ENCODE measurements at regions not wholly inside any gene's neighbourhood (a gene's known extent, or its start where the extent isn't known, plus 50 kb on each side); places are given as distances from the start of the nearest gene placed in this dataset.

DNA sequence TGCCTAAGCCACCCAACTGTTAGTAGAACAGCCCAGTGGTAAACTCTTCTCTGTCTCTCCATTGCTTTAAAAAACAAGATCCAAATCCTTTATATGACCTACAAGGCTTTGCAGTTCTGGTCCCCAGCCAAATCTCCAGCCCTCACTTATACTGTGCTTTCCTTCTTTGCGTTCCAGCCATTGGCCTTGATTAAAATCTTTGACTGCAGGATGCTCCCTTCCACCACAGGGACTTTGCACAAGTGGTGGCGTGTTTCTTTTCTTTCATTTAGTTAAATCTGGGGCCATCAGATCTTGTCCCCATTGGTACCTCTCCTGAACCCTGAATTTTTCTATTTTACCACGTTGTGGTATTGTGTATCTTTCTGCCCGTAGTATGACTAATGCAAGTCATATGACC is 183.7 kb downstream of the VRK1 start:
- no peak for DNase-seq (ENCODE audit: low spot score)

DNA sequence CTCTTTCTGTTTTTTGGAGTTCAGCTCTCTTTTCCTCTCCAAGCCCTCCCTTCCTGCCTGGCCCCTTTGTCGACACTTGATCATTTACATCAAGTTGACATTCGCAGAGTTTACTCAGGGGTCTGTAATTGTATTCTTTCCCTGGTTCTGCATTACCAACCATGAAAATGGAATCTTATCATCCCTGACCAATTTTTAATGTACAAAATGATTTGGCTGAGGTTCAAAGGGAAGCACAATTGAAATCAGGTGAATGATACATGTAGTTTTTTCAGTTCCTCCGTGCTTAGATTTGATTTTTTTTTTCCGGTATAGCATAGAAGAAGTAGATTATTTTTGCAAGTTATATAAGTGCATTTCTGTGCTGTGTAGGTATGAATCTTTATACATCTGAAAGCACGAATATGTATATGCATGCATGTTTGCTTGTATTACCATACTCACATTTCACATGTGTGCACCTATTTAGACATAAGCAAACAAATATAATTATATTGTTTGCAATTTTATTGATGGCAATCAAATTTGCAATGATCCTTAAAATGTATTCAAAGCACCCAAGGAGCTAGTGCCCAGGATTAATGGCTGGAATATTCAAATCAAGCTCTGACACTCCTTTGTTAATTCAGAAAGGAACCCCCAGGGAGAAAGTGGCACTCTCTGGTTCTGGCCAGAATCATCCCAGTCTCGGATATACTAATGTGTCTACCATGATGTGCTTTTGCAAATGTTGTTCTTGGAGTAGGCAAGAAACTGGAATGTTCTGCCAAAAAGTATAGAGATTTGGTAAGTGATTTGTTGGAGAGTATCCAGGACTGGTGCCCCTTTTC is 189.3 kb downstream of the VRK1 start:
- DNase-seq (ENCODE audit: low spot score), result no peak

DNA sequence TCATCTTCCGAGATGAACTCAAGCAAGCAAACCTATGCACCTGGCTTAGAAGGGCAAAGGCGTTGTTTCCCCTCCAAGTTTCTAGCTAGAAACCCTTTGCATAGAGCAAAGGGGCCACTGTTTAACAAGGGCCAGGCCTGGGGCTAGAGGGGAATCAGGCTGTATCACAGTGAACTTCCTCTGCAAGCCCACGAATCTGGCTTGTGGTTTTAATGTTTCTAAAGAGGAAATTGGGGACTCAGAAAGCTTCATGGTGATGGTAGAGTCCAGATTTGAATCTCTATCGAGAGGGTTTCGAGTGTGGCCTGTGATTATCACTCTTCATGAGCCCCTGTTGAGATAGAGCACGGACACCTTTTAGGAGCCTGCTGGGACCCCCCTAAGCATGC is 189.9 kb downstream of the VRK1 start:
- no peak for DNase-seq (ENCODE audit: low spot score)

DNA sequence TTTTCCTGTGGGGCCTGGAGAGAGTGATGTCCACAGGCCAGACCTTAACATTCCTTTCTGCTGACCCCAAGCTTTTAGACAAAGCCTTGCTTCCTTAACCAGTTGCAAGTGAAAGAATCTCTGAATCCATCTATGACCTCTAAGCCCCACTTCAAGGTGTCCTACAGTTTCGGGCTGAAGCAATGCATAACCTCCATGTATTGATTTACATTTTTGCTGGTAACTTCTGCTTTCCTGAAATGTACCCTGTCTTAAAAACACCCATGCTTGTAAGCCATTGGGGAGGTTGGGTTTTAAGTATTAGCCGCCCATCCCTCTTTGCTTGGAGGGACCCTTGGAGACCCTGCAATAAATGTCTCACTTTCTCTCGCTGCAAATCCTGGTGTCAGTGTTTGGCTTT is 190.6 kb downstream of the VRK1 start:
- no peak for DNase-seq (ENCODE audit: low spot score)

DNA sequence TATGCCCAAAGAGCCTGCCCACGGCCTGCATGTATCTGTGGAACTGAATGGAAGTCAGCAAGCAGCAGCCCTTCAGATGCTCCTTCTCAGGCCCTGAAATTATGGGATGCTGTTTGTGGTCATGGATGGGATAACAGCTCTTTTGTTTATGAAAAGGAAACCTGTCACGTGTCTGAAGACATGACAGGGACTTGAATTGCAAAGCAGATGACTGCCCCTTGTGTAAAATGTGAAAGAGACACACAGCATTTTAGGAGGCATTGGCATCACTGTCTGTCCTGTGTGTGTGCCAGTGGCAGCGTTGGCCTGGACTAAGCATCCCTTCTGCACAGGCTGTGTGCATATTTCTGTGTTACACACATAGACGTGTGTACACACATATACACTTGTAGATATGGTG is 192.1 kb downstream of the VRK1 start:
- DNase-seq (ENCODE audit: low spot score), result peak; percentile 64

DNA sequence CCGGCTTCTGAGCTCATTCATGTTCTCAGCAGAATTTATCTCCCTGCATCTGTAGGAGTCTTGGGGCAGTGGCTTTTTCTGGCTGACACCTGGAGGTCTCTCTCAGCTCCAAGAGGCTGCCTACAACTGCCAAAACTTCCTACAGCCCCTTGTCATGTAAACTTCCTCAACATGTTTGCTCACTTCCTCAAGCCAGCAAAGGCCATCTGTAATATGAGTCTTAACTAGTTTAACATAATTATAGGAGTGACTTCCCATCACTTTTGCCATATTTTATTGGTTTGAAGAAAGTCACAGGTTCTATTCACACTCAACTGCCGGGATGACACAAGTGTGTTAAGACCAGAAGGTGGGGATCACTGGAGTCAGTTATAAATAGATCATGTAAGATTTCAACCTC is 194.0 kb downstream of the VRK1 start:
- DNase-seq (ENCODE audit: low spot score), result no peak

DNA sequence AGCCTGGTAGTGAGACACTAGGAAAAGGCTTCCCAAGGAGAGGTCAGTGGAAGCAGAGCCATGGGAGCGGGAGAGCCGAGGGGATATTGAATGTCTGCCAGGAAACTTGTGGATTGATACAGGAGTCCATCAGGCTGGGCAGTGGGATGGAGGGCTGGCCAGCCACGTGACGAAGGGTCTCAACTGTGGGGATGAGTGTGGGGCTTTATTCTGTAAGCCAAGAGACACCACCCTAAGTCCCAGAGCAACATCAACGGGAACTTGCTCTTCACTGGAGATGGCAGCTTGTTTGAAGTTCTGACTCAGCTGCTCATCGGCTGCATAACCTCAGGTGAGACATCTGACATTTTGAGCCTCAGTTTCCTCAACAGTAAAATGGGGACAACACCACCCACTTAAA is 197.8 kb downstream of the VRK1 start:
- no peak for DNase-seq (ENCODE audit: low spot score)

DNA sequence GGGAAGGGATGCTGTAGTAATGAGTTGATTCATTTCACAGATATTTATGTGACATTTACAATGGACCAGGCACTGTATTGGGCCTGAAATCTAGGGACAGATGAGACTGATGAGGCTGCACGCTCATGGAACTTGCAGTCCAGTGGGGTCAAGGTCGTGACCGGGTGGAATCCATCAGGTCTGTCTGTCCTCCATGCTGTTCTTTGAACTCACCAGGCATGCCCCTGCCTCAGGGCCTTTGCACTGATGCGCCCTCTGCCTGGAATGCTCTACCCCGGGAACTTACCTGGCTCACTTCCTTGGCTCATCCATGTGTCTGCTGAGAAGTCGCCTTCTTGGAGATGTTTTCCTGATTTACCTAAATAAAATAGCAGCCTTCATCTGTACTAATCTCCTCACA is 200.1 kb downstream of the VRK1 start:
- DNase-seq (ENCODE audit: low spot score), result no peak

DNA sequence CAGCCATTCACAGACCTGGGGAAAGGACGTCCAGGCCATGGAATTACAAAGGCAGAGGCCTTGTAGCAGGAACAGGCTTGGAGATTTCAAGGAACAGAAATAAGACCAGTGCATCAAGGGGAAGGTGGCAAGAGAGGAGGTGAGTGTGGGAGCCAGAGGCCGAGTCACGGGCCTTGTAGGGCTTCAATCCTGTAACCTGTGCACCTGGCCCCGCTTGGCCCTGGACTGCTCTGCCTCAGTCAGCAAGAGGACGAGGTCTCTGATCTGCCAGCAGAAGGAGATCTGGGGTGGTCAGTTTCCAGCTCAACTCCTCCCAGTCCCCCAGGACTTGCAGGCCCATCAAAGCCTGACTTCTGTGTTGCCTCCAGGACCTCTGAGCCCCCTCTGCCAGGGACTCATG is 200.8 kb downstream of the VRK1 start:
- DNase-seq (ENCODE audit: low spot score), result no peak

DNA sequence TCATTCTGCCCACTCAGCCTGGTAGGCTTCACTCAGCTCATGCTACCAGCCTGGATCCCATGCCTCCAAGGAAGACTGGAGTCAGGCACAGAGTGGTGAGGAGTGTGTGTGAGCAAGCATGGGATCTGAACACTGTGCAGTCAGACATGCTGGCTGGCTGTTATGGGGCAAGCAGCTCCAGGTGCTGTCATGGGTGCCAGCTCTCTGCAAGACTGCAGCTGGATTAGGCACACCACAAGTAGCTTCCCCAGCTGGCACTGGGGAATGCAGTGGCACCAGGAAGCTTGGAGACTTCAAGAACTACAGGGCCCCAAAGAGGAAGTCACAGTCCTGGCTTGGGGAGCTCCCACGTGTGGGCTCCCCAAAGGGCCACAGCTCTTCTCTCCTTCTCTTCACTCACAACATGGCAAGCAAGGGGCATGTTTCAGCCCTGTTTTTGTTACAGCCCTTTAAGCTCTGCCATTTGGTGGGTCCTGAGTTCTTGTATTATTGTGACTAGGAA is 202.5 kb downstream of the VRK1 start:
- no peak for DNase-seq (ENCODE audit: low spot score)

DNA sequence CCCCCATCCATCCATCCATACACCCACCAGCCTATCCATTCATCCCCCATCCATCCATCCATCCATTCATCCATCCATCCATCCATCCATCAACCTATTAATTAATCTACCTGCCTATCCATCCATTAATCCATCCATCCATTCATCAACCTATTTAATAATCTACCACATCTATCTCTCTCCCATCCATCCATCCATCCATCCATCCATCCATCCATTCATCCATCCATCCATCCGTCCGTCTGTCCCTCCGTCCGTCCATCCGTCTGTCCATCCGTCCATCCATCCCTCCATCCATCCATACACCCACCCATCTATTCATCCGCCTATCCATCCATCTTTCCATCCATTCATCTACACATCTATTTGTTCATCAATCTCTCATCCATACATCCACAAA is 205.3 kb downstream of the VRK1 start:
- DNase-seq (ENCODE audit: low spot score), result no peak

DNA sequence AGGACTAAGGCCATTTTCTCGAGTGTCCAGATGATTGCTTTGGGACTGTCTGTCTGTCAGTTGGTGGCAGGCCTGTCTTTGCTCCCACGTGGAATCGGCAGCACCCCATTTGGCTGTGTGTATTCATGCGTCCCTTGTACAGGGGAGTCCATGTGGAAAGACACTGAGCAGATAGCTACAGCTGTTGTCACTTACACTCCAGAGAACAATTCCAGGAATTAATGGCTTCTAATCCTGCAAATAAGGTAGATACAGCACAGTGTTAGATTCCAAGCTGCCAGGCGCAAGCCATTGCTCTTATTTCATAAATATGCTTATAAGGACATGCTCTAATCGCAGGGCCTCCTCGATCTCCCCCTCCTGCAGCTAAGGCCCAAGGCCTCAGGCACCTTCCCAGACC is 208.8 kb downstream of the VRK1 start:
- DNase-seq (ENCODE audit: low spot score), result no peak

DNA sequence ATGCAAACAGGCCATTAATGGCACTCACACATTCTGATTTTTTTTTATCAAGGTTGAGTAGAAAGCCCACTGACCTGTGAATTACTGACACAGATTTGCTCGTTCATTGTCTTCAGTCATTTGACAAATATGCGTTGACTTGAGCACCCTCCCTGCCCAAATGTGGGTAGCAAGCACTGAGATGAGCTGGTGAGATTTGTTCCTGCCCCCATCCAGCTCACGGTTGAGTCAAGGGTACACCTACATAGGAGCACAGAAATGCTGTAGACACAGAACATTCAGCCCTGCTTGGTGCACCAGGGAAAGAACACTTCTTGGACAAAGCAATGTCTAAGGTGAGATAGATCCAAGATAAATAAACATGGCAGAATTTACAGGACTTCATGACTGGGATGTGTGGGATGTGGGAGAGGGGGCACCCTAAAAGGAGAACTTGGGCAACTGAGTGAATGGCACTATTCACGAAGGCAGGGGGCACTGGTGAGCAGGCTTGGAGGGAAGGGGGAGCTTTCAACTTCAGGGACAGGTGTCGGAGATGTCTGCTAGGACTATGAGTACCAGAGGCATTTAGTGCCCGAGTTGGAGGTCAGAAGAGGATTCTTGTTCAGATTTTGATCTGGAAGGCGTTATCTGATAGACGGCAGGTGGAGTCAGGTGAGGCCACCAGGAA is 213.4 kb downstream of the VRK1 start:
- DNase-seq (ENCODE audit: low spot score), result peak; percentile 38

DNA sequence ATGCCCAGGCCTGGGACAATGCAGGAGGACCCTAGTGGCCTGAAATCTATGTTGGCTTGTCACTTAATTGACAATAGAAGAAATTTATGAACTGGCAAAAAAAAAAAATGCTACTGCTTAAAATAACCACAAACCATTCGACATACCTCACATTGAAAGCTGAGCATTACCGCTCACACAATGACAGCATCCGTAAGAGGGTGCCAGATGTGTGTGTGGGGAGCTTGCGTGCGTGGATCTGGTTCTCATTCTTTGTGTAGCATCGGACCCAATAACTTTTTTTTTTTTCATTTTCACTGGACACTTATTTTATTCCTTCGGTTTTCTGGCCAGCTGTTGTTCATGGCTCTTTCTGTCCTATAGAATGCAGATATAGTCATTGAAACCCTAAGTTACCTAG is 216.7 kb downstream of the VRK1 start:
- no peak for DNase-seq (ENCODE audit: low spot score)

DNA sequence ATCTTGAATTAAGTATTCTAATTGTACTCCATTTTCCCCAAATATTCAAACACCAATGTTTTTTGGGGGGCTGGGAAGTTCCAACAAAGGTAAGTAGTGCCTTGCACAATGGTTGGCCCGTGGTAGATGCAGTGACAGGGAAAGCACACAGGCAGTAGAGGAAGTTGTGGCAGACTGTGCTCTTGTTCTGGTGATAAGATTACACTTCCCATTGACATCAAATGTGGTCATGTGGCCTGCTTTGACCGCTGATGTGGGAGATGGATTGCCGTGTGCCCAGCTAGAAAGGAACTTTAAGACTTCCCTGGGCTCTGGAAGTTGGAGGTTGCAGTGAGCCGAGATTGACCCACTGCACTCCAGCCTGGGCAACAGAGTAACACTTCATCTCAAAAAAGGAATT is 223.8 kb downstream of the VRK1 start:
- DNase-seq (ENCODE audit: low spot score), result no peak

DNA sequence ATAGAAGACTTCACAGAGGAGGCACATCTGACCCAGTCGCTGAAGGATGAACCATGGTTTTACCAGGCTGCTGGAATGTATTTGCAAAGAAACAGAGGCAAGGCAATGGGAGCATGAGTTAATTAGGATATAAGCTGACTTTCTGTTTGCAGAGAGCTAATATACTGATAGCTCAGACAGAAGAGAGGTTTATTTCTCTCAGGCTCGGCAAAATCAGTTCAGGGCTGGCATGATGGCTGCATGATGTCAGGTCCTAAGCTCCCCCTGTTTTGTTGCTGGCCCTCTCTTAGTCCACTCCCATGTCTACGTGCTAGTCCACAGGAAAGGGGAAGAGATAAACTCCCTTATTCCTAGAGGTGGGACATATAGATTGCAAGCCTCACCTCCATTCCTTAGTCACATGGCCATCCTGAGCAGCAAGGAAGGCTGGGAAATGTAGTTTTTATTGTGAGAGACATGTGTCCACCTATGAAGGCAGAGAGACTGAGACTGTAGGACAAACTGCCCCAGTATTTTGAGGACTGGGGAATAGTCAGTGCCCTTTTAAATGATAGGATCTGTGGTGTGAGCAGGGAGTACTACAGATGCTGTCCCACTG is 224.5 kb downstream of the VRK1 start:
- no peak for DNase-seq (ENCODE audit: low spot score)

DNA sequence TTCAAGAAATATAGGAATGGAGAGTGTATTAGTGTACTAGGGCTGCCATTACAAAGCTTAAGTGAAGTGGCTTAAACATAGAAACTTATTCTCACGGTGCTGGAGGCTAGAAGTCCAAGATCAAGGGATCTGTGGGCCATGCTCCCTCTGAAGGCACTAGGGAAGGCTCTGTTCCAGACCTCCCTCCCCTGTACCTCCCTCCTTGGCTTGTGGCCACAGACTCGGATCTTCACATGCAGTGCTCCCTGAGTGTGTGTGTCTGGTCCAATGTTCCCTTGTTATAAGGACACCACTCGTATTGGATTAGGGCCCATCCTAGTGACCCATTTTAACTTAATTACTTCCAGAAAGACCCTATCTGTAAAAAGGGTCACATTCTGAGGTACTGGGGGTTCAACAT is 225.6 kb downstream of the VRK1 start:
- DNase-seq (ENCODE audit: low spot score), result no peak

DNA sequence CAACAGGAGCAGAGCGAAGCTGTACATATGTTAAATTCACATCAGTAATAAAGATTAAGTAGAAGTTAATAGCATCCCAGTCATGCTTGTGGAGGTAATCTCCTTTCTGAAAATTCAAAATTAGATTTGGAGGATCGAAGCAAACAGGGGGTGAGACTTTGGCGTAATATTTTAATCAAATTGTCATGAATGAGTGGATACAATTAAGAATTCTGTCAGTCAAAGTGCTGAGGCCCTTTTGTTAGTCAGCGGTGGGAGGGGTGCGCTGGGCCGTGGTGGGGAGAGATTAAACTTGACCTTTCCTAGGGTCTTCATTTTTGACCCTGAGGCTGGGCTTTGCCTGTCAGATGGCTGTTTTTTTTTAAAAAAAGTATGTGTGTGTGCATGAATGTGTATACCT is 226.7 kb downstream of the VRK1 start:
- DNase-seq (ENCODE audit: low spot score), result no peak

DNA sequence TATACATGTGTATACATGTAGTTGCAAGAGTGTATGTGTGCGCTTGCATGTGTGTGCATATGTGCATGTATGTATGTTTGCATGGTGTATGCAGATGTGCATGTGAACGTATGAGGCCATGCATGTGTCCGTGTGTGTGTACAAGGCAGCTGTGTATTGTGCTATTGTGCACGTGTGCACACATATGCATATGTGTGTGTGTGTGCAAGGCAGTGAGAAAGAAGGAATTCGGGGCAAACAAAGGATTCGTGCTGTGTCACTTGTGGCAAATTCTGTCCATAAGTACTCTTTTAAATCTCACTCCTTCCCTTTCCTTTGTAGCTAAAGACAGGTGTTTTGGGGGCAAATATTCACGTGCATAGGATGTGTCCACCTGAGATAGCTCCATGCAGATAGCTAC is 227.1 kb downstream of the VRK1 start:
- no peak for DNase-seq (ENCODE audit: low spot score)

DNA sequence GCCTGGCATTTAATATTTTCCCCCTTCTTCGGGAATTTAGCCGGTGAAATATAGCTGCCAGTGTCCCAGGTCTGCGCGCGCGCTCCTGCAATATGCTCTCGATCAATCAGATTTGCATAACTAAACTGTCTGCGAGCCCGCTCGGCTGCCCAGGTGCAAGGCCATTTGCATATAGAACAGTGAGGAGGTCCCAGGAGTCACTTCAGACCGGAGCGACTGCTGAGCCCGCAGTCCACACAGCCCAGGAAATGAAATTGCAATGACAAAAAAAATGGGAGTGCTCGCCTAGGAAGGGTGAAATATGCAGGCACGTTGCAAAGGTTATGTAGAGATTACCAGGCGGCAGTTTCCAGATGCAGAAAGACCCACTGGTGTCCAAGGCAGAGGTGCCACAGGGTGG is 228.5 kb downstream of the VRK1 start:
- DNase-seq (ENCODE audit: low spot score), result no peak

DNA sequence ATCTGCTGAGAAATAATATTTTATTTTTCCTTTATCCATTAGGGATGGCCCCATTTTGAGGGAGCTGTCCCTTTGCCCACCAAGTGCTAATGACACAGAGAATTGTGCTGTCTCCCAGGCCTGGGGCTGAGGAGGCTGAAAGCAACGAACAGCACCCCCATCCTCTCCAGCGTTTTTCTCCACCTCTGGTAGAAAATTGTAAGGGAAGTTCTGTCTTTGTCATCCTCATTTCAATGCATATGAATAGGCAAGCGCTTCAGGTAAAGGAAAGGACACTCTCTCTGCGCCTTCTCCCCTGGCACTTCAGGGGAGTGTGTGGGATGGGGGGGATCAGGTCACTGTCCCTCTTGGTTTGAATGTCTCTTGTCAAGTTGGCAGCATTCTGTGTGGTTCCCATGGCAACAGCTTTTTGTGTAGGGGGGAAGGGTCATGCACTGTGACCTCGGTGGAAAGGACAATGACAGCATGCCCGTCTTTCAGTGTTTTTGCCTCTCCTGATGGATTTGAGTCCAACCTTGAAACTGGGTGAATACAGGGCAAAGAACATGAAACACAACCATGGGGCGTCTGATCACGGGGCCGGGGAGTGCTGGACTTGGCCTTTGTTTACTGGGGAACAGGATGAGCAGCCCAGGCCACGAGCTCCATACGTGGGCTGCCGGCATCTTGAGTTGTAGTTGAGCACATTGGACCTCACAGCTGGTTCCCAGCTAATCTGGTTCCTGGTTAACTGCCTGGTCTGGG is 230.2 kb downstream of the VRK1 start:
- no peak for DNase-seq (ENCODE audit: low spot score)

DNA sequence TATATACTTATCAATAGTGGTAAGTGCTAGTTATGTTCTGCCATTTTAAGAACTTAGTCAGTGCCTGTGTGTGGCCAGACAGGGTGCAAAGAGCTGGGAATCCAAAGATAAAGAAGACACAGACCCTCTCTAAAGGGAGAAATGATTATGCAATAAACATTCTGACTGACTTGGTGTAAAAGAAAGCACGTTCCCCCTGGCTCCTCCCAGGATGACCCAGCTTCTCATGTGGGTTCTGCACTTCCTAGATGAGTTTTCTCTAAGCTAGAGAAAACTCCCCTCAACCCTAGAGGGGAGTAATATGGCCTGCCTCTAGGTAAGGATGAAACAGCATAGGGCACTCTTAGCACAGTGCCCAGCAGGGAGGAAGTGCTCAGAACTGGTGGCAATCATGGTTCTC is 231.2 kb downstream of the VRK1 start:
- no peak for DNase-seq (ENCODE audit: low spot score)

DNA sequence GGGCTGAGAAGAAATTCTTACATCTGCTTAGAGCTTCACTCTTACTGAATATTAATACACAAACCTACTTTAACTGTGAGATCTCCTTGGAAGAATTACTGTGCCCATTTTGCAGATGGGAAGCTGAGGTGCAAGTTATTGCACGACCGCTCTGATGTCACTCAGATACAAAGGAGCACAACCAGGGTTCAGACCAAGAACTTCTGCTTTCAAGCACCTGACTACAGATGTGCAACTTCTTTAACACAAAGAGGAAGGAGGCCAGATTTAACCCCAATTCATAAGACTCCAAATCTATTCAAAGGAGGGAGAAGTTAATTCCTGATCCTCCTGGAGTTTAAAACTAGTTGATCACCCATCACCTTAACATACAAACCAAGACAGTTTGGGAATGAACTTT is 232.6 kb downstream of the VRK1 start:
- DNase-seq (ENCODE audit: low spot score), result no peak
